ENCODE measurements at regions not wholly inside any gene's neighbourhood (a gene's known extent, or its start where the extent isn't known, plus 50 kb on each side); places are given as distances from the start of the nearest gene placed in this dataset.

DNA sequence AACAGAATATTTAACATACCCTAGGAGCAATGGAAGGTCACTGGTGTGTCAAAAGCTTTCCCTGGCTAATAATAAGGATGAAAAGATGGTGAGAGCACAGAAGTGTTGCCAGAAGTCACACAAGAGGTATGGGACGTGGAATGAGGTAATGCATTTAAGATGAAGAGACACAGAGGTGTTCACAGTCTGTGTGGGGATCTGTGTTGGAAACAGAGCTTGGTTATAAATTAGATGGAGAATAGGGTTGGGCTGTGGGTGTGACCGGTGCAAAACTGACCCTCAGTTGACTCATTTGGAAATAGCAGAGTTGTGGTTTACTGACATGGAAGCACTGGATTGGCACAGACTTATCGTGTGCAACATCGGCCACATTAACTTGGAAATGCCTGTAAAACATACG lies 372.5 kb downstream of the SATB2 start:
- TF ChIP-seq, protein P1, sequence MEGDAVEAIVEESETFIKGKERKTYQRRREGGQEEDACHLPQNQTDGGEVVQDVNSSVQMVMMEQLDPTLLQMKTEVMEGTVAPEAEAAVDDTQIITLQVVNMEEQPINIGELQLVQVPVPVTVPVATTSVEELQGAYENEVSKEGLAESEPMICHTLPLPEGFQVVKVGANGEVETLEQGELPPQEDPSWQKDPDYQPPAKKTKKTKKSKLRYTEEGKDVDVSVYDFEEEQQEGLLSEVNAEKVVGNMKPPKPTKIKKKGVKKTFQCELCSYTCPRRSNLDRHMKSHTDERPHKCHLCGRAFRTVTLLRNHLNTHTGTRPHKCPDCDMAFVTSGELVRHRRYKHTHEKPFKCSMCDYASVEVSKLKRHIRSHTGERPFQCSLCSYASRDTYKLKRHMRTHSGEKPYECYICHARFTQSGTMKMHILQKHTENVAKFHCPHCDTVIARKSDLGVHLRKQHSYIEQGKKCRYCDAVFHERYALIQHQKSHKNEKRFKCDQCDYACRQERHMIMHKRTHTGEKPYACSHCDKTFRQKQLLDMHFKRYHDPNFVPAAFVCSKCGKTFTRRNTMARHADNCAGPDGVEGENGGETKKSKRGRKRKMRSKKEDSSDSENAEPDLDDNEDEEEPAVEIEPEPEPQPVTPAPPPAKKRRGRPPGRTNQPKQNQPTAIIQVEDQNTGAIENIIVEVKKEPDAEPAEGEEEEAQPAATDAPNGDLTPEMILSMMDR (IDR thresholded peaks at IDR 0.05; ENCODE audit: insufficient read depth, low read depth, low read length): no peak
- no peak for TF ChIP-seq EZH2 (IDR thresholded peaks at IDR 0.05; ENCODE audit: insufficient read depth, low read length)
